Testis (tissue), 2 donors: ENCODE measurements at regions not wholly inside any gene's neighbourhood (a gene's known extent, or its start where the extent isn't known, plus 50 kb on each side); places are given as distances from the start of the nearest gene placed in this dataset.

ENCODE experiments used
- DNase-seq: peaks from one replicate; pipeline ENCODE4 v3.0.0-alpha.2; 2019
- H3K27ac ChIP-seq, 2 donors: fragments of 200-600 bp; sonication (generic); one replicate each; pipeline ENCODE4 v1.5.1; 2019
- H3K27me3 ChIP-seq: fragments of 200-600 bp; sonication (generic); one replicate; pipeline ENCODE4 v1.5.1; 2019
- H3K36me3 ChIP-seq: fragments of 200-600 bp; sonication (generic); one replicate; pipeline ENCODE4 v1.5.1; 2017; ENCODE audit warnings: low read depth; ENCODE audit errors: missing control alignments
- H3K4me1 ChIP-seq: fragments of 200-600 bp; sonication (generic); one replicate; pipeline ENCODE4 v1.5.1; 2019
- H3K4me3 ChIP-seq, 2 donors: fragments of 200-600 bp; sonication (generic); one replicate each; pipeline ENCODE4 v1.5.1; 2017 to 2019
- H3K9me3 ChIP-seq: fragments of 200-600 bp; sonication (generic); one replicate; pipeline ENCODE4 v1.5.1; 2017
- CTCF ChIP-seq, 3 experiments: fragments of 450-650 bp in 2 of 3; fragments of 200-600 bp in 1 of 3; sonication (generic) in 1 of 3; IDR thresholded peaks; one replicate each; pipeline ENCODE4 v1.5.1; 2016 to 2019; ENCODE audit warnings: antibody characterized with exemption in 3 of 3, mild to moderate bottlenecking in 2 of 3, moderate library complexity in 1 of 3
- POLR2A ChIP-seq: fragments of 450-650 bp; IDR thresholded peaks from one replicate; pipeline ENCODE4 v1.6.1; 2017; ENCODE audit warnings: antibody characterized with exemption, mild to moderate bottlenecking, moderate library complexity
- WGBS, 2 donors: methylation state at CpG; one replicate each; pipeline ENCODE4 v1.1.5; 2018; 5-methylcytosine and 5-hydroxymethylcytosine counted together
- intact Hi-C: fragments of 100-400 bp; cut with DNase I; formaldehyde crosslinking; loops from one replicate; pipeline ENCODE4 v1.15.1; 2023; ENCODE audit warnings: low total_unique reads

DNA sequence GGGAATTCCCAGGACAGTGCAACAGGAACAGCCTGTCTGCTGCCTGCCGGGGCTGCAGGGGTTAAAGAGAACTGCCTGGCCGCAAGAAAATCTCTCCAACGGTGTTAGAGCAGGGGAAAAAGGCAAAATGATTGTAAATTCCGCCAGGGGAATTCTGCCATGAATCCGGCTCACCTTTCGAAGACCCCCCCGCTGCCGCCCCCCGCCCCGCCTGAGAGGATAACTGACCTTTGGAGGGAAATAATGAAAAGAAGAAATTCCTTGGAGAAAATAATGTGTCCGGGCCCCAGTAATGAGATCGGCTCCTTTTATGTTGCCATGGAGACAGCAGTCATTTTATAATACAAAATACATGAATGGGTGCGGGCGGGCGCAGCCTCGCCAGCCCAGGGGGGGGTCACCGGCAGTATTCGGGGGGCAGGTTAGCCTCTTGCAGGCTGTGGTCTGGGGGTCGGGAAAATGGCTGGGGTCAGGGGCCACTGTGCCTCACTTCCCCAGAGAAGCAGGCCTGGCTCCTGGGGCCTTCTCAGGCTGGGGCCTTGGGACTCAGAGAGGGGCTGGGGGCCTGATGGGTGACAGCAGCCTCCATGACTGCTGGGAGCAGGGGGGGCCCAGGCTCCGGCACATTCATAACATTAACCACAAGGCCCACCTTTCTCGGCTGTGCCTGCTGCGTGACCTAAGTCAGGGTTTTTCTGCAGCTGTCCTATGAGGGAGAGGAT, 228.1 kb downstream of the MN1 start:
- H3K9me3 ChIP-seq, result no peaks in the 10 kb centered on the region
- WGBS, 2 donors, result 16 to 24% methylated on average over 21 to 22 of the region's 22 CpGs
- no peak for DNase-seq
- no peaks in the 10 kb centered on the region for H3K4me1 ChIP-seq
- H3K27ac ChIP-seq, result no peak overlapping the region
- H3K36me3 ChIP-seq, result no peaks in the 10 kb centered on the region
- intact Hi-C loops, result no loop called here
- TF ChIP-seq CTCF (IDR thresholded peaks at IDR 0.05), result no peak
- no peak for TF ChIP-seq POLR2A
- no peak overlapping the region for H3K4me3 ChIP-seq
- H3K27me3 ChIP-seq, result no peaks in the 10 kb centered on the region

GRCh38 chr22:27574002-27574366, 227.6 kb downstream of the MN1 start:
- 81 to 82% methylated on average over 7 of the region's 7 CpGs for WGBS, 2 donors
- H3K27ac ChIP-seq, result no peak overlapping the region
- no peak for TF ChIP-seq POLR2A
- TF ChIP-seq CTCF (IDR thresholded peaks at IDR 0.05), result no peak
- no peak for DNase-seq
- H3K4me3 ChIP-seq, result no peak overlapping the region
- H3K36me3 ChIP-seq, result no peaks in the 10 kb centered on the region
- H3K9me3 ChIP-seq, result no peaks in the 10 kb centered on the region
- intact Hi-C loops, result no loop called here
- no peaks in the 10 kb centered on the region for H3K4me1 ChIP-seq
- H3K27me3 ChIP-seq, result no peaks in the 10 kb centered on the region

GRCh38 chr22:27574651-27575050, 226.9 kb downstream of the MN1 start:
- TF ChIP-seq CTCF (IDR thresholded peaks at IDR 0.05) (no peak), POLR2A (no peak)
- Histone ChIP-seq H3K36me3 (no peaks in the 10 kb centered on the region), H3K4me1 (no peaks in the 10 kb centered on the region), H3K9me3 (no peaks in the 10 kb centered on the region), H3K27ac (no peak overlapping the region), H3K27me3 (no peaks in the 10 kb centered on the region), H3K4me3 (no peak overlapping the region)
- WGBS, 2 donors, result 84 to 88% methylated on average over 9 of the region's 9 CpGs
- no peak for DNase-seq
- intact Hi-C loops, result no loop called here

DNA sequence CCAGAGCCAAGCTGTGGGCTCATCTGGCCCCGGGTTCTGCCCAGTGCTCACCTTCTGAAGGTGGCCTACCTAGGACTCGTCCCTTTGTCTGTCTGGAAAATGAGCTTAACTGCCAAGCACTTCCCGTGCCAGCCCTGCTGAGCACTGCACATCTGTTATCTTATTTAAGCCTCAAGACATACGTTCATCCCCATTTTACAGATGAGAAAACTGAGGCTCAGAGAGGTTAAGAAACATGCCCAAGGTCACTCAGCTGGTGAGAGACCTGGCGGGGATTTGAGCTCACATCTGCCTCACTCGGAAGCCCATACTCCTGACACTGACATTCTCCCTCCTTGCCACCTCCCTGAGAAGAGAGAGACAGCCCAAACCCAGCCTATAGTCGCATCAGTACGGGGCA, 226.2 kb downstream of the MN1 start:
- Histone ChIP-seq H3K36me3 (no peaks in the 10 kb centered on the region), H3K27ac (no peak overlapping the region), H3K4me3 (no peak overlapping the region), H3K4me1 (no peaks in the 10 kb centered on the region), H3K27me3 (no peaks in the 10 kb centered on the region), H3K9me3 (no peaks in the 10 kb centered on the region)
- intact Hi-C loops, result no loop called here
- DNase-seq, result no peak
- TF ChIP-seq CTCF (IDR thresholded peaks at IDR 0.05) (no peak), POLR2A (no peak)
- WGBS, 2 donors, result 93% methylated on average over 8 of the region's 8 CpGs

- Histone ChIP-seq H3K4me1 (no peaks in the 10 kb centered on the region), H3K4me3 (no peak overlapping the region), H3K27me3 (no peaks in the 10 kb centered on the region), H3K27ac (no peak overlapping the region), H3K36me3 (no peaks in the 10 kb centered on the region), H3K9me3 (no peaks in the 10 kb centered on the region)
- intact Hi-C loops, result no loop called here
- TF ChIP-seq CTCF (IDR thresholded peaks at IDR 0.05), result no peak
- no peak for DNase-seq
- 78 to 89% methylated on average over 4 to 9 of the region's 9 CpGs for WGBS, 2 donors
Observed at GRCh38 chr22:27576413-27576812, 225.1 kb downstream of the MN1 start.
